Mammary epithelial cell (primary cell): ENCODE measurements at regions not wholly inside any gene's neighbourhood (a gene's known extent, or its start where the extent isn't known, plus 50 kb on each side); places are given as distances from the start of the nearest gene placed in this dataset.

ENCODE experiments used
- CTCF ChIP-seq, 2 donors: IDR thresholded peaks in 1 of 2; conservative IDR thresholded peaks in 1 of 2; 2 replicates each; pipeline ENCODE4 v1.5.1; 2011 to 2012; ENCODE audit warnings: inconsistent platforms in 2 of 2, low read length in 2 of 2, mild to moderate bottlenecking in 2 of 2, control low read depth in 1 of 2, low read depth in 1 of 2; ENCODE audit not compliant: insufficient read depth in 1 of 2; ENCODE audit errors: extremely low read depth in 1 of 2
- EZH2 ChIP-seq: IDR thresholded peaks from 2 replicates; pipeline ENCODE4 v1.6.1; 2012; ENCODE audit warnings: low read length, inconsistent platforms, borderline replicate concordance

GRCh38 chr5:175034924-175035323 is 310.5 kb downstream of the MSX2 start:
- TF ChIP-seq CTCF (conservative IDR thresholded peaks at IDR 0.05 in 1 of 2, IDR thresholded peaks at IDR 0.05 in 1 of 2; ENCODE audit: extremely low read depth in 1 of 2, insufficient read depth in 1 of 2, low read depth in 1 of 2, low read length in 2 of 2) = no peak
- TF ChIP-seq EZH2 = no peak
